ENCODE measurements at regions not wholly inside any gene's neighbourhood (a gene's known extent, or its start where the extent isn't known, plus 50 kb on each side); places are given as distances from the start of the nearest gene placed in this dataset.

- H3K79me1 ChIP-seq (ENCODE audit: low read depth in 1 of 2, low read length in 2 of 2) = no peaks in the 10 kb centered on the region
- H4K91ac ChIP-seq (ENCODE audit: insufficient read depth, low read depth, low read length) = no peak overlapping the region
- dilution Hi-C loops (cut with HindIII; ENCODE audit: low sequenced_read_pairs, unreplicated experiment) (no loop called here), intact Hi-C loops (cut with micrococcal nuclease) (no loop called here), in situ Hi-C loops (cut with MboI; ENCODE audit: low sequenced_read_pairs) (no loop called here)
- H4K20me1 ChIP-seq (ENCODE audit: insufficient read depth, low read length) = no peaks in the 10 kb centered on the region
- no peak overlapping the region for H3K4ac ChIP-seq (ENCODE audit: low read depth, low read length)
- H3K27ac ChIP-seq (ENCODE audit: insufficient read depth, low read length) = no peak overlapping the region
- no peak overlapping the region for H3K4me2 ChIP-seq (ENCODE audit: low read depth, low read length)
- H3K23ac ChIP-seq (ENCODE audit: low read depth, low read length) = no peak overlapping the region
- no peak overlapping the region for H3K14ac ChIP-seq (replicated peaks; ENCODE audit: low read depth, low read length)
- no peak overlapping the region for H4K8ac ChIP-seq (ENCODE audit: low read depth in 2 of 2, low read length in 2 of 2)
- ATAC-seq (ENCODE audit: low read depth) (no peak), DNase-seq (no peak)
- H2AK5ac ChIP-seq (ENCODE audit: low read depth, low read length) = no peak overlapping the region
- no CpG with 5 or more reads among the region's 3 CpGs for WGBS, 2 experiments (ENCODE audit: extremely low coverage in 2 of 2, insufficient read length in 1 of 2)
- no peak overlapping the region for H2BK5ac ChIP-seq (ENCODE audit: low read depth, low read length, poor library complexity, severe bottlenecking)
- no peak overlapping the region for H2AK9ac ChIP-seq (replicated peaks; ENCODE audit: low read depth, low read length, poor library complexity)
- no peak overlapping the region for H3K56ac ChIP-seq (ENCODE audit: extremely low read depth, insufficient read depth, low read length)
- CTCF ChIA-PET = no interaction called here
- H3K4me3 ChIP-seq (ENCODE audit: insufficient read depth, low read depth, low read length) = no peak overlapping the region
- no peak overlapping the region for H2AFZ ChIP-seq (replicated peaks; ENCODE audit: low read length, poor library complexity)
- no peak overlapping the region for H2BK20ac ChIP-seq (ENCODE audit: low read depth, low read length)
- no peak for TF ChIP-seq FOS (IDR thresholded peaks at IDR 0.05; ENCODE audit: low read depth, low read length)
- no peak for TF ChIP-seq CTCF (conservative IDR thresholded peaks at IDR 0.05; ENCODE audit: low read depth, low read length)
- TF ChIP-seq MAZ (IDR thresholded peaks at IDR 0.05; ENCODE audit: borderline replicate concordance, low read depth, low read length) = no peak
- no peak for TF ChIP-seq RCOR1 (IDR thresholded peaks at IDR 0.05; ENCODE audit: insufficient replicate concordance, low read length)
- TF ChIP-seq BHLHE40 (IDR thresholded peaks at IDR 0.05; ENCODE audit: low read depth, low read length) = no peak
- no peak for TF ChIP-seq MXI1 (IDR thresholded peaks at IDR 0.05; ENCODE audit: borderline replicate concordance, low read depth, low read length)
- no peak for TF ChIP-seq SMC3 (IDR thresholded peaks at IDR 0.05; ENCODE audit: low read depth, low read length)
- TF ChIP-seq USF2 (IDR thresholded peaks at IDR 0.05; ENCODE audit: low read depth, low read length) = no peak
- TF ChIP-seq RAD21 (IDR thresholded peaks at IDR 0.05; ENCODE audit: low read length) = no peak
- no peak for TF ChIP-seq POLR2A (IDR thresholded peaks at IDR 0.05; ENCODE audit: low read depth, low read length)
- no peak for TF ChIP-seq NFE2L2 (IDR thresholded peaks at IDR 0.05; ENCODE audit: low read depth, low read length)
- no peak for TF ChIP-seq CEBPB (IDR thresholded peaks at IDR 0.05; ENCODE audit: low read depth, low read length)
- TF ChIP-seq CHD1 (IDR thresholded peaks at IDR 0.05; ENCODE audit: low read depth, low read length) = no peak
- TF ChIP-seq RFX5 (IDR thresholded peaks at IDR 0.05; ENCODE audit: low read depth, low read length) = no peak
- no peak for TF ChIP-seq MAFK (IDR thresholded peaks at IDR 0.05; ENCODE audit: low read depth, low read length)
- POLR2A ChIA-PET (ENCODE audit: unreplicated experiment) = no interaction called here
- peaks cover 21% of the 10 kb centered on the region for H3K27me3 ChIP-seq (ENCODE audit: control insufficient read depth, insufficient read depth, low read length)
- no peaks in the 10 kb centered on the region for H3K36me3 ChIP-seq (ENCODE audit: control insufficient read depth, insufficient read depth, low read length)
- H2BK15ac ChIP-seq (ENCODE audit: low read depth, low read length) = no peak overlapping the region
- H3K18ac ChIP-seq (ENCODE audit: low read depth, low read length) = no peak overlapping the region
- H3K9ac ChIP-seq (ENCODE audit: low read depth, low read length) = no peak overlapping the region
- H4K5ac ChIP-seq (ENCODE audit: low read depth, low read length) = no peak overlapping the region
- no TSS peak for BruUV-seq (replicated peaks)
- no peak overlapping the region for H2BK120ac ChIP-seq (ENCODE audit: low read depth, low read length)
- peaks cover 3% of the 10 kb centered on the region for H3K4me1 ChIP-seq (ENCODE audit: control insufficient read depth, insufficient read depth, low read length)
- peaks cover 5% of the 10 kb centered on the region; the same call in 1 of the 2 replicates for H3K9me1 ChIP-seq (ENCODE audit: insufficient read depth, low read length)
- H3K9me3 ChIP-seq (ENCODE audit: control insufficient read depth, insufficient read depth, low read length) = no peaks in the 10 kb centered on the region
Observed at GRCh38 chr12:11542599-11542998, 106.9 kb upstream of the ETV6 start.
